Hepatocyte (in vitro differentiated cells): ENCODE measurements at regions not wholly inside any gene's neighbourhood (a gene's known extent, or its start where the extent isn't known, plus 50 kb on each side); places are given as distances from the start of the nearest gene placed in this dataset.

Source experiments
- DNase-seq: peaks from one replicate; pipeline ENCODE4 v3.0.0-alpha.2; 2016; ENCODE audit warnings: low spot score
- H2AFZ ChIP-seq: fragments of 200-600 bp; sonication (generic); 2 replicates; pipeline ENCODE4 v1.6.0; 2016; ENCODE audit warnings: antibody characterized with exemption, mild to moderate bottlenecking
- H3K27ac ChIP-seq: fragments of 200-600 bp; sonication (generic); 2 replicates; pipeline ENCODE4 v1.5.1; 2016; ENCODE audit warnings: mild to moderate bottlenecking
- H3K27me3 ChIP-seq: fragments of 200-600 bp; sonication (generic); 2 replicates; pipeline ENCODE4 v1.6.1; 2016
- H3K36me3 ChIP-seq: fragments of 200-600 bp; sonication (generic); replicated peaks from 2 replicates; pipeline ENCODE4 v1.5.1; 2016; ENCODE audit warnings: low read depth; ENCODE audit not compliant: insufficient read depth
- H3K4me1 ChIP-seq: fragments of 200-600 bp; sonication (generic); 2 replicates; pipeline ENCODE4 v1.5.1; 2016; ENCODE audit warnings: mild to moderate bottlenecking, moderate library complexity; ENCODE audit not compliant: insufficient read depth
- H3K4me2 ChIP-seq: fragments of 200-600 bp; sonication (generic); 2 replicates; pipeline ENCODE4 v1.6.0; 2016
- H3K4me3 ChIP-seq: fragments of 200-600 bp; sonication (generic); 2 replicates; pipeline ENCODE4 v1.5.1; 2016; ENCODE audit warnings: mild to moderate bottlenecking
- H3K79me2 ChIP-seq: fragments of 200-600 bp; sonication (generic); 2 replicates; pipeline ENCODE4 v1.6.0; 2017; ENCODE audit warnings: mild to moderate bottlenecking
- H3K9me2 ChIP-seq: fragments of 200-600 bp; sonication (generic); replicated peaks from 2 replicates; pipeline ENCODE4 v1.6.0; 2017; ENCODE audit warnings: mild to moderate bottlenecking; ENCODE audit not compliant: insufficient read depth
- H3K9me3 ChIP-seq: fragments of 200-600 bp; sonication (generic); 2 replicates; pipeline ENCODE4 v1.5.1; 2016; ENCODE audit warnings: low read depth, mild to moderate bottlenecking
- H4K20me1 ChIP-seq: fragments of 200-600 bp; sonication (generic); 2 replicates; pipeline ENCODE4 v1.6.0; 2016; ENCODE audit warnings: mild to moderate bottlenecking; ENCODE audit not compliant: insufficient read depth, poor library complexity, severe bottlenecking
- EZH2 ChIP-seq: fragments of 200-600 bp; sonication (generic); IDR thresholded peaks from 2 replicates; pipeline ENCODE4 v1.6.1; 2016; ENCODE audit warnings: antibody characterized with exemption, mild to moderate bottlenecking, borderline replicate concordance
- EZH2phosphoT487 ChIP-seq: fragments of 200-600 bp; sonication (generic); IDR thresholded peaks from one replicate; pipeline ENCODE4 v1.6.1; 2018; ENCODE audit warnings: antibody characterized with exemption, mild to moderate bottlenecking, low read depth, moderate library complexity; ENCODE audit not compliant: unreplicated experiment, severe bottlenecking
- WGBS: methylation state at CpG from one replicate; pipeline ENCODE4 v1.1.6; 2016; ENCODE audit warnings: low lambda C conversion rate; ENCODE audit errors: missing lambda C conversion rate; 5-methylcytosine and 5-hydroxymethylcytosine counted together
- TF ChIP-seq, protein P1 (sequence below): fragments of 200-600 bp; sonication (generic); IDR thresholded peaks from 2 replicates; pipeline ENCODE4 v1.5.1; 2016; ENCODE audit warnings: antibody characterized with exemption, mild to moderate bottlenecking; ENCODE audit not compliant: poor library complexity

DNA sequence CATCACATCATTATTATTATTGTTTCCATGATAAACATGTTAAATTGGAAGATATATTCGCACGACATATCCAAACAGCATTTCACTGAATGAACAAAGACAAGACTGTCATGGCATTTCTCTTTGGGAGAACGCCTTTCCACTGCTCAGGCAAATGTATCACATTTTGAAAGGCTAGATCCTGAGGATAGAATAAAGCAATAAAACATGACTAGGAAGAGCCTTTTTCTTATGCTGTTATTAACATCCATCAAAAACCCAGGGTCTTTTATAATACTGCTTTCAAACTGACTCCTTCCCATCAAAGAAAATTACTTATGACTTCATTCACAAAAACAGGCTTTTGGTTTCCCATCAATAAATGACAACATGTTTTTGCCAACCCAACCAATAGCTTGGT lies 630.9 kb downstream of the TMTC2 start:
- Histone ChIP-seq H3K4me1 (no peaks in the 10 kb centered on the region), H3K9me3 (no peaks in the 10 kb centered on the region), H3K4me2 (no peak overlapping the region), H4K20me1 (no peaks in the 10 kb centered on the region), H3K36me3 (no peaks in the 10 kb centered on the region), H3K9me2 (no peaks in the 10 kb centered on the region), H2AFZ (no peak overlapping the region), H3K4me3 (no peak overlapping the region), H3K79me2 (no peaks in the 10 kb centered on the region), H3K27me3 (no peaks in the 10 kb centered on the region), H3K27ac (no peak overlapping the region)
- no peak for TF ChIP-seq EZH2
- no peak for TF ChIP-seq EZH2phosphoT487
- TF ChIP-seq, protein P1, sequence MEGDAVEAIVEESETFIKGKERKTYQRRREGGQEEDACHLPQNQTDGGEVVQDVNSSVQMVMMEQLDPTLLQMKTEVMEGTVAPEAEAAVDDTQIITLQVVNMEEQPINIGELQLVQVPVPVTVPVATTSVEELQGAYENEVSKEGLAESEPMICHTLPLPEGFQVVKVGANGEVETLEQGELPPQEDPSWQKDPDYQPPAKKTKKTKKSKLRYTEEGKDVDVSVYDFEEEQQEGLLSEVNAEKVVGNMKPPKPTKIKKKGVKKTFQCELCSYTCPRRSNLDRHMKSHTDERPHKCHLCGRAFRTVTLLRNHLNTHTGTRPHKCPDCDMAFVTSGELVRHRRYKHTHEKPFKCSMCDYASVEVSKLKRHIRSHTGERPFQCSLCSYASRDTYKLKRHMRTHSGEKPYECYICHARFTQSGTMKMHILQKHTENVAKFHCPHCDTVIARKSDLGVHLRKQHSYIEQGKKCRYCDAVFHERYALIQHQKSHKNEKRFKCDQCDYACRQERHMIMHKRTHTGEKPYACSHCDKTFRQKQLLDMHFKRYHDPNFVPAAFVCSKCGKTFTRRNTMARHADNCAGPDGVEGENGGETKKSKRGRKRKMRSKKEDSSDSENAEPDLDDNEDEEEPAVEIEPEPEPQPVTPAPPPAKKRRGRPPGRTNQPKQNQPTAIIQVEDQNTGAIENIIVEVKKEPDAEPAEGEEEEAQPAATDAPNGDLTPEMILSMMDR: no peak
- WGBS: 91% methylated on average over 3 of the region's 3 CpGs
- DNase-seq: no peak

DNA sequence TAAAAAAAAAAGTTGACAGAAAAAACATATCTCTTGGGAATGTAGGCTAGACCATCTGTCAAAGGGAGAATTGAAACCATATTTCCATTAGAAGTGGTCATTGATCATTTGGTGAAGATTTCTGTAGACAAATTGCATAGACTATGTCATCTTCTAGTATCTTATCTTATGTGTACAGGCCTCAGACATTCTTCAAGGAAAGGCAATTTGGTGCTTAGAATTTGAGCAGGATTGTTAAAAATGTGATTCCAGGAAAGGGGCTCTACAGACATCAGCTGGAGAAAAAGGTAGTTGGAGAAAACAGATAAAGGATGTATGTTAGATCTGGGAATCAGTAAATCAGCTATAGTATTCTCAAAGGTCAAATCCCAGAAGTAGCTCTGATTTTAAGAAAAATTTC lies 627.1 kb downstream of the TMTC2 start:
- no peaks in the 10 kb centered on the region for H3K9me2 ChIP-seq
- no peak overlapping the region for H2AFZ ChIP-seq
- TF ChIP-seq EZH2 (no peak), EZH2phosphoT487 (no peak)
- TF ChIP-seq, protein P1: no peak
- H3K4me2 ChIP-seq: no peak overlapping the region
- DNase-seq: no peak
- H3K36me3 ChIP-seq: no peaks in the 10 kb centered on the region
- H3K27me3 ChIP-seq: no peaks in the 10 kb centered on the region
- no peaks in the 10 kb centered on the region for H3K4me1 ChIP-seq
- no peak overlapping the region for H3K27ac ChIP-seq
- H3K79me2 ChIP-seq: no peaks in the 10 kb centered on the region
- no peaks in the 10 kb centered on the region for H4K20me1 ChIP-seq
- no peak overlapping the region for H3K4me3 ChIP-seq
- no peaks in the 10 kb centered on the region for H3K9me3 ChIP-seq

DNA sequence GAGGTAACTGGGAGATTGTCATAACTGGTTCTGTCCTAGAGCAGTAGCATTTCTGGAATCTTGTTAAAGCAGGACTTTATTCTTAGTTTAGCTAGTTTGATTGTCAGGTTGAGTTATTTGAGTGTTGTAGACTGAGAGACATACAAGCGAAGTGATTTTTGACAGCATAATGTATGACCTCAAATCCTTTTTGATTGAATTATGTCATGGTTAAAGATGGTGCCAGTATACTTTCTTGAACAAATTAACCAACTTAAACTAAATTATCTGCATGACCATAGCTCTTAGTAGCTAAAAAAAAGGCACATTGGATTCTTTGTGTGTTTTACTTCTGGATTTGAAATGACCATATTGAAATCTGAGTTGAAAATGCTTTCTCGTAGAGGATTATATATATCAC lies 626.6 kb downstream of the TMTC2 start:
- TF ChIP-seq, protein P1: no peak
- TF ChIP-seq EZH2phosphoT487 (no peak), EZH2 (no peak)
- 72% methylated on average over 2 of the region's 2 CpGs for WGBS

DNA sequence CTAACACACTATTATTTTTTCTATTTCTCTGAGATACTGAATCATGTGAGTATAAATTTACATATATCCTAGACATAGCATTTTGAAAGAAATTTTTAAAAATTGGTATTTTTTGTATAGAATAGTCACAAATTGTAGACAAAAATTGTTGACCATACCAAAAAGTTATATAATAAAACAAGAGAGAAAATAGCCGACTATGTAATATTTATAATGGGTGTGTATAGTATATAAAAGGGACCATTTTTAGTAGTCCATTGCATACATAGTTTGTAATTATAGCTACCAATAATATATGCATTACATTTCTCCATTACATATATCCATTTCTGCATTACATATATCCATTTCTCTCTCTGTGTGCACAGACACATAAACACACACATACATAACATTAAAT lies 590.2 kb downstream of the TMTC2 start:
- H2AFZ ChIP-seq: no peak overlapping the region
- no peaks in the 10 kb centered on the region for H3K9me2 ChIP-seq
- H4K20me1 ChIP-seq: no peaks in the 10 kb centered on the region
- no peak overlapping the region for H3K27ac ChIP-seq
- no peaks in the 10 kb centered on the region for H3K4me1 ChIP-seq
- TF ChIP-seq, protein P1: no peak
- TF ChIP-seq EZH2 (no peak), EZH2phosphoT487 (no peak)
- no peaks in the 10 kb centered on the region for H3K79me2 ChIP-seq
- H3K4me3 ChIP-seq: no peak overlapping the region
- H3K9me3 ChIP-seq: no peaks in the 10 kb centered on the region
- H3K27me3 ChIP-seq: no peaks in the 10 kb centered on the region
- H3K4me2 ChIP-seq: no peak overlapping the region
- no peak for DNase-seq
- H3K36me3 ChIP-seq: no peaks in the 10 kb centered on the region
- WGBS: 97% methylated on average over 1 of the region's 1 CpG

More for the DNA sequence above, 626.6 kb downstream of the TMTC2 start:
- no peaks in the 10 kb centered on the region for H3K79me2 ChIP-seq
- no peak overlapping the region for H2AFZ ChIP-seq
- no peaks in the 10 kb centered on the region for H3K27me3 ChIP-seq
- H3K4me1 ChIP-seq: no peaks in the 10 kb centered on the region
- no peaks in the 10 kb centered on the region for H3K36me3 ChIP-seq
- no peak overlapping the region for H3K4me2 ChIP-seq
- H3K27ac ChIP-seq: no peak overlapping the region
- H3K9me3 ChIP-seq: no peaks in the 10 kb centered on the region
- no peaks in the 10 kb centered on the region for H3K9me2 ChIP-seq
- no peaks in the 10 kb centered on the region for H4K20me1 ChIP-seq
- H3K4me3 ChIP-seq: no peak overlapping the region
- no peak for DNase-seq
